ENCODE measurements at regions not wholly inside any gene's neighbourhood (a gene's known extent, or its start where the extent isn't known, plus 50 kb on each side); places are given as distances from the start of the nearest gene placed in this dataset.

DNA sequence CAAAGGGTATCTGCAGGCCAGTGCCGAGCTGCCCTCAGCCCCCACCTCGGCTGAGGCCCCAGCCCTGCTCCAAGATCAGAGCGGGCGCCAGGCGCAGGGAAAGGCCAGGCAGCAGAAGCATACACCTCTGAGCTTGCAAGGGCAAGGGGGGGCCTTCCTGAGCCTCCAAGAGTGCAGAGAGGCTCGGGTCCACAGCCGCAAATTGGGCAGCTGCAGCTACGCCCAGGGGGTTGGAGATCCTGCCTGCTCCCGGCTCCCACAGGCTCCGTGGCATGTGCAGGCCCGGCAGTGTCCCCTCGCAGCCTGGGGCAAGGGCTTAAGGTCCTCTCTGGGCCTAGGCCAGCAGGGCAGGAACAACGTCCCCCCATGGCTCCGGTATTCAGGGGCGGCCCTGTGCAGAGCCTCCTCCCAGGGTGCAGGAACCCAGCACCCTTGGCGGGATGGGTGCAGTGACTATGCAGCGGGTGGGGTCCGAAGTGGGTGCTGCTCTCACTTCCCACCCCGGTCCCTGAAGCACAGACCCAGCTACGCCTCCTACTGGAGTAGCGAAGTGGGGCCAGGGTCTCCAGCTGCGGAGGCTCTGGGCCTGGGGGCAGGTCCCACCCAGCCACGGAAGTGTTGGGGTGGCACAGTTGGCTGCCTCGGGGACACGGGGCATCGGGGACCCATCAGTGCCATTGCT lies 120.2 kb upstream of the TMEFF2 start:
- TF ChIP-seq, protein P1, sequence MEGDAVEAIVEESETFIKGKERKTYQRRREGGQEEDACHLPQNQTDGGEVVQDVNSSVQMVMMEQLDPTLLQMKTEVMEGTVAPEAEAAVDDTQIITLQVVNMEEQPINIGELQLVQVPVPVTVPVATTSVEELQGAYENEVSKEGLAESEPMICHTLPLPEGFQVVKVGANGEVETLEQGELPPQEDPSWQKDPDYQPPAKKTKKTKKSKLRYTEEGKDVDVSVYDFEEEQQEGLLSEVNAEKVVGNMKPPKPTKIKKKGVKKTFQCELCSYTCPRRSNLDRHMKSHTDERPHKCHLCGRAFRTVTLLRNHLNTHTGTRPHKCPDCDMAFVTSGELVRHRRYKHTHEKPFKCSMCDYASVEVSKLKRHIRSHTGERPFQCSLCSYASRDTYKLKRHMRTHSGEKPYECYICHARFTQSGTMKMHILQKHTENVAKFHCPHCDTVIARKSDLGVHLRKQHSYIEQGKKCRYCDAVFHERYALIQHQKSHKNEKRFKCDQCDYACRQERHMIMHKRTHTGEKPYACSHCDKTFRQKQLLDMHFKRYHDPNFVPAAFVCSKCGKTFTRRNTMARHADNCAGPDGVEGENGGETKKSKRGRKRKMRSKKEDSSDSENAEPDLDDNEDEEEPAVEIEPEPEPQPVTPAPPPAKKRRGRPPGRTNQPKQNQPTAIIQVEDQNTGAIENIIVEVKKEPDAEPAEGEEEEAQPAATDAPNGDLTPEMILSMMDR (IDR thresholded peaks at IDR 0.05): no peak
- TF ChIP-seq POLR2A (IDR thresholded peaks at IDR 0.05) (no peak), POLR2AphosphoS5 (IDR thresholded peaks at IDR 0.05) (no peak)

Data from stomach (tissue), 4 donors.